Fibroblast of pulmonary artery (primary cell): ENCODE measurements at regions not wholly inside any gene's neighbourhood (a gene's known extent, or its start where the extent isn't known, plus 50 kb on each side); places are given as distances from the start of the nearest gene placed in this dataset.

Source experiments
- DNase-seq: peaks from one replicate; pipeline ENCODE4 v3.0.0-alpha.2; 2010; ENCODE audit warnings: low read depth
- H3K4me3 ChIP-seq: replicated peaks from 2 replicates; pipeline ENCODE4 v1.5.1; 2011; ENCODE audit warnings: low read depth, mild to moderate bottlenecking, control low read depth, low read length, moderate library complexity
- CTCF ChIP-seq: IDR thresholded peaks from 2 replicates; pipeline ENCODE4 v1.5.1; 2011; ENCODE audit warnings: mild to moderate bottlenecking, control low read depth, low read length, inconsistent platforms; ENCODE audit errors: missing control alignments

DNA sequence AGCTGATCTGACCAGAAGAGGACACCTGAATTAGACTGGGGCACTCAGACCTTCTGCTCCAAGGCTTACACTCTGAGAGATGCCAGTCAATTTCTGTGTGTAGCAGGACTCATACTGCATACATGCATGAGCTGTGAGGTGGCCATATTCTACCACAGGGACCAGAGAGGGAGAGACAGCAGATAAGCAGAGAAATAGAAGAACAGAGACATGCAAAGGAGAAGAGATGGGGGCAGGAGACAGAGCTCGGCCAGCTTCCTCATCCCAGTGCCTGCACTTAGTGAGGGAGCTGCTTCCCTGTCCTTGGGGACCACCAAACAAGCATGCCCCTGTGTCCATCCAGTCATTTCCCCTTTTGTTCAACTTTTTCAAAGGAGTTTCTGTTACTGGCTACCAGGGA is 73.9 kb upstream of the ALK start:
- TF ChIP-seq CTCF: no peak
- no peak overlapping the region for H3K4me3 ChIP-seq
- DNase-seq: no peak

- no peak for TF ChIP-seq CTCF
- H3K4me3 ChIP-seq: no peak overlapping the region
- DNase-seq: no peak
Observed at GRCh38 chr2:30003128-30003527, 81.7 kb upstream of the ALK start.

- no peak for DNase-seq
- TF ChIP-seq CTCF: no peak
- H3K4me3 ChIP-seq: no peak overlapping the region
Observed at GRCh38 chr2:30022444-30023071, 101.2 kb upstream of the ALK start.

GRCh38 chr2:30024281-30024680 is 102.9 kb upstream of the ALK start:
- no peak for TF ChIP-seq CTCF
- no peak for DNase-seq
- no peak overlapping the region for H3K4me3 ChIP-seq

GRCh38 chr2:30026091-30027055 is 105.0 kb upstream of the ALK start:
- no peak overlapping the region for H3K4me3 ChIP-seq
- TF ChIP-seq CTCF: peak; percentile 48
- DNase-seq: peak; percentile 23

DNA sequence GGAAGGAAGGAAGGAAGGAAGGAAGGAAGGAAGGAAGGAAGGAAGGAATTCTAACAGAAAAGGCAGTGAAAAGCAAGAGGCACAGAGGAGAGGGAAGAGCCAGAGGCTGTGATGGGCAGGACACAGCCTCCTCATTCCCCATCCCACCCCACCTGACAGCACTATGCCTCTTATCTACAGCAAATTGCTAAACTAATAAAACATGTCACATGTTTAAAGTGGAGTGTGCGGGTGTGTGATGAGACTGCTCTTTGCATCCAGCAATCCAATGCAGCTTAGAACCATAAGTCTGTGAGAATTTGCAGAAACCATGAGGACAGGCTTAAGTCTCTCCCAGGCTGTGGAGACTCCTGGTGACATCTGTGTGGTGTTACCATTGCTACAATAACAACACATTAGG is 108.4 kb upstream of the ALK start:
- no peak overlapping the region for H3K4me3 ChIP-seq
- TF ChIP-seq CTCF: no peak
- DNase-seq: no peak

DNA sequence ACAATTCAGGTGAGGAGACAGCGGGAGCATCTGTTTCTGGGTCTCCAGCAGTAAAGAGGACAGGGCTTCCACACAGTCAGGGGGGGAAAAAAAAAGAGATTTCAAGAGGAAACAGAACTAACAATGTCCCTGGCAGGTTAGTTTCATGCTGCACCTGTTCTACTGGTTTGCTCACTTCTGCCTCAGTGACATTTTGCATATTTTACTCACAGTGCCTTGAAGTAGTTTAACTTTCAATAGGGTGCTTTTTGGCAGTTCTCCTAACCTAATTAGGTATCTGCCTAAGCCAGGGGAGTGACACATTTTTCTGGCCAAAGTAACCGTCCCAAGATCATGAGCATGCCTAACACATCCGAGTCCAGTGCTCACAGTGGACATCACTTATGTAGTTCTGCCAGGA is 109.0 kb upstream of the ALK start:
- H3K4me3 ChIP-seq: no peak overlapping the region
- DNase-seq: no peak
- no peak for TF ChIP-seq CTCF
